Hepatocyte (in vitro differentiated cells): ENCODE measurements at regions not wholly inside any gene's neighbourhood (a gene's known extent, or its start where the extent isn't known, plus 50 kb on each side); places are given as distances from the start of the nearest gene placed in this dataset.
"Not testable (repeated sequence)": the region's sequence is repeated elsewhere in the genome, so short reads cannot be mapped to it uniquely, and the experiment has no call there.

Source experiments
- DNase-seq: peaks from one replicate; pipeline ENCODE4 v3.0.0-alpha.2; 2016; ENCODE audit warnings: low spot score
- H2AFZ ChIP-seq: fragments of 200-600 bp; sonication (generic); 2 replicates; pipeline ENCODE4 v1.6.0; 2016; ENCODE audit warnings: antibody characterized with exemption, mild to moderate bottlenecking
- H3K27ac ChIP-seq: fragments of 200-600 bp; sonication (generic); 2 replicates; pipeline ENCODE4 v1.5.1; 2016; ENCODE audit warnings: mild to moderate bottlenecking
- H3K27me3 ChIP-seq: fragments of 200-600 bp; sonication (generic); 2 replicates; pipeline ENCODE4 v1.6.1; 2016
- H3K36me3 ChIP-seq: fragments of 200-600 bp; sonication (generic); replicated peaks from 2 replicates; pipeline ENCODE4 v1.5.1; 2016; ENCODE audit warnings: low read depth; ENCODE audit not compliant: insufficient read depth
- H3K4me1 ChIP-seq: fragments of 200-600 bp; sonication (generic); 2 replicates; pipeline ENCODE4 v1.5.1; 2016; ENCODE audit warnings: mild to moderate bottlenecking, moderate library complexity; ENCODE audit not compliant: insufficient read depth
- H3K4me2 ChIP-seq: fragments of 200-600 bp; sonication (generic); 2 replicates; pipeline ENCODE4 v1.6.0; 2016
- H3K4me3 ChIP-seq: fragments of 200-600 bp; sonication (generic); 2 replicates; pipeline ENCODE4 v1.5.1; 2016; ENCODE audit warnings: mild to moderate bottlenecking
- H3K79me2 ChIP-seq: fragments of 200-600 bp; sonication (generic); 2 replicates; pipeline ENCODE4 v1.6.0; 2017; ENCODE audit warnings: mild to moderate bottlenecking
- H3K9me2 ChIP-seq: fragments of 200-600 bp; sonication (generic); replicated peaks from 2 replicates; pipeline ENCODE4 v1.6.0; 2017; ENCODE audit warnings: mild to moderate bottlenecking; ENCODE audit not compliant: insufficient read depth
- H3K9me3 ChIP-seq: fragments of 200-600 bp; sonication (generic); 2 replicates; pipeline ENCODE4 v1.5.1; 2016; ENCODE audit warnings: low read depth, mild to moderate bottlenecking
- H4K20me1 ChIP-seq: fragments of 200-600 bp; sonication (generic); 2 replicates; pipeline ENCODE4 v1.6.0; 2016; ENCODE audit warnings: mild to moderate bottlenecking; ENCODE audit not compliant: insufficient read depth, poor library complexity, severe bottlenecking
- CTCF ChIP-seq: fragments of 200-600 bp; sonication (generic); IDR thresholded peaks from 2 replicates; pipeline ENCODE4 v1.5.1; 2016; ENCODE audit warnings: antibody characterized with exemption, mild to moderate bottlenecking; ENCODE audit not compliant: poor library complexity
- EZH2 ChIP-seq: fragments of 200-600 bp; sonication (generic); IDR thresholded peaks from 2 replicates; pipeline ENCODE4 v1.6.1; 2016; ENCODE audit warnings: antibody characterized with exemption, mild to moderate bottlenecking, borderline replicate concordance
- EZH2phosphoT487 ChIP-seq: fragments of 200-600 bp; sonication (generic); IDR thresholded peaks from one replicate; pipeline ENCODE4 v1.6.1; 2018; ENCODE audit warnings: antibody characterized with exemption, mild to moderate bottlenecking, low read depth, moderate library complexity; ENCODE audit not compliant: unreplicated experiment, severe bottlenecking
- WGBS: methylation state at CpG from one replicate; pipeline ENCODE4 v1.1.6; 2016; ENCODE audit warnings: low lambda C conversion rate; ENCODE audit errors: missing lambda C conversion rate; 5-methylcytosine and 5-hydroxymethylcytosine counted together

DNA sequence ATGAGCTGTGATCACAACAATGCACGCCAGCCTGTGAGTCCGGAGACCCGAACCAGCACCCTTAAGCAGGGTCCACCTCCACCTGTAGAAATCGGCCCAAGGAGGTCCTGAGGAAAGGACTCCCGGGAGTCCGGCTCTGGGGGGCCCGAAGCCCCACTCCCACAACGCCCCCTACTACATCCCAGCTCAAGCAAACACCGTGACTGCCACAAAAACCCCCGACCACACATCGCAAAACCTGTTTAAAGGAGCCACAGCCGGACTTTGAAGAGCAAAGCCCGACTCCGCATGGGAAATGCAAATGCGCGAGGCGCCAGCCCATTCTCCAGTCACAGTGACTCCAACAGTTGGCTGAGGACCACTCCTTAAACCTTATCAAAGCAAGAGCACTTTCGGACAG, 682.4 kb downstream of the KCNJ18 start:
- Histone ChIP-seq H3K27ac (no peak overlapping the region), H3K9me3 (no peaks in the 10 kb centered on the region), H3K27me3 (no peaks in the 10 kb centered on the region), H3K9me2 (no peaks in the 10 kb centered on the region), H2AFZ (no peak overlapping the region), H3K4me1 (no peaks in the 10 kb centered on the region), H3K4me2 (no peak overlapping the region), H3K4me3 (no peak overlapping the region), H3K36me3 (no peaks in the 10 kb centered on the region), H3K79me2 (no peaks in the 10 kb centered on the region), H4K20me1 (no peaks in the 10 kb centered on the region)
- 83% methylated on average over 18 of the region's 18 CpGs for WGBS
- TF ChIP-seq CTCF (no peak), EZH2phosphoT487 (no peak), EZH2 (no peak)
- no peak for DNase-seq

DNA sequence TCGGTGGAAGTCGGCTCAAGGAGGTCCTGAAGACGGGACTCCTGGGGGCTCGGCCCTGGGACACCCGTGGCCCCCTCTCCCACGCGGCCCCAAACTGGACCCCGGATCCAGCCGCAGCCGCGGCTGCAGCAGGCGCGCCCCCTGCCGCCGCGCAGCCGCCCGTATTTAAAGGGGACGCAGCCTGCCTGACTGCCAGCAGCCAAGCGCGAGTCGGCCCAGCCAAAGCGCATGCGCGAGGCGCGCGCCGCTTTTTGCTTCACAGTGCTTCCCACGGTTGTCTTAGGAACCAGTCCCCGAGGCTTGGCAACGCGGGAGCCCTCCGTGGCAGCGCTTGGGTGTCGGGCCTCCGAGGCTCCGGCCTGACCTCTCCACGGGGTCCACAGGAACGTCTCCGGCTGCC, 684.4 kb downstream of the KCNJ18 start:
- not testable (repeated sequence) for H3K4me1 ChIP-seq, DNase-seq, H3K27ac ChIP-seq, H3K4me2 ChIP-seq, H3K9me2 ChIP-seq, H4K20me1 ChIP-seq, H3K27me3 ChIP-seq, H3K4me3 ChIP-seq, H3K79me2 ChIP-seq, H3K9me3 ChIP-seq, H2AFZ ChIP-seq, H3K36me3 ChIP-seq
- 96% methylated on average over 26 of the region's 41 CpGs for WGBS

DNA sequence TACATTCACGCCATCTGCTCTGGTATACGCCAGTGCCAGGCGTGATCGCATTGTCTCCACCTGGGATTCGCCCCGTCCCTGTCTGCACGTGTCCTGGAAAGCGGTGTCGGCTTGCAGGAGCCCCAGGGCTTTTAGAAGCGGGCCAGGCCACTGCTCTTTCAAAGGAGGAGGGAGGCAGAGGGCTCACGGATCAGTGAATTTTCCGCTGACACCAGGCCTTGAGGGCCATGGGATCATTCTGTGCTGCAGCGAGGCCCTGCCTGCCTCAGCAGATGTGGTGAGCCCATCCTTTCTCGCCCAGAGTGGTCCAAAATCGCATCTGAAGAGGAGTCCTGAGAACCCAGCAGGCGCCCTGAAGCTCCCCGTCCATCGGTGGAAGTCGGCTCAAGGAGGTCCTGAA, 686.4 kb downstream of the KCNJ18 start:
- H3K27ac ChIP-seq, H3K9me3 ChIP-seq, DNase-seq, H3K79me2 ChIP-seq, H3K27me3 ChIP-seq, H3K4me3 ChIP-seq, H3K9me2 ChIP-seq, H3K4me2 ChIP-seq, H3K4me1 ChIP-seq, H4K20me1 ChIP-seq, H3K36me3 ChIP-seq, H2AFZ ChIP-seq: not testable (repeated sequence)
- WGBS, result 71% methylated on average over 10 of the region's 19 CpGs

DNA sequence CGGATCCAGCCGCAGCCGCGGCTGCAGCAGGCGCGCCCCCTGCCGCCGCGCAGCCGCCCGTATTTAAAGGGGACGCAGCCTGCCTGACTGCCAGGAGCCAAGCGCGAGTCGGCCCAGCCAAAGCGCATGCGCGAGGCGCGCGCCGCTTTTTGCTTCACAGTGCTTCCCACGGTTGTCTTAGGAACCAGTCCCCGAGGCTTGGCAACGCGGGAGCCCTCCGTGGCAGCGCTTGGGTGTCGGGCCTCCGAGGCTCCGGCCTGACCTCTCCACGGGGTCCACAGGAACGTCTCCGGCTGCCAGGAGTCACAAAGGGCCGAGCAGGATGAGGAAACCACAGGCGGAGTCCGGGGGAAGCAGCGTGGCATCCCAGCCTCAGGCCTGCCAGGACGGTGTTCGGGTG, 689.3 kb downstream of the KCNJ18 start:
- not testable (repeated sequence) for H3K79me2 ChIP-seq, H3K36me3 ChIP-seq, H3K4me1 ChIP-seq, H3K9me2 ChIP-seq, H4K20me1 ChIP-seq, H3K27me3 ChIP-seq, H3K27ac ChIP-seq, DNase-seq, H3K9me3 ChIP-seq, H3K4me2 ChIP-seq, H3K4me3 ChIP-seq, H2AFZ ChIP-seq
- WGBS, result no CpG with 5 or more reads among the region's 40 CpGs

DNA sequence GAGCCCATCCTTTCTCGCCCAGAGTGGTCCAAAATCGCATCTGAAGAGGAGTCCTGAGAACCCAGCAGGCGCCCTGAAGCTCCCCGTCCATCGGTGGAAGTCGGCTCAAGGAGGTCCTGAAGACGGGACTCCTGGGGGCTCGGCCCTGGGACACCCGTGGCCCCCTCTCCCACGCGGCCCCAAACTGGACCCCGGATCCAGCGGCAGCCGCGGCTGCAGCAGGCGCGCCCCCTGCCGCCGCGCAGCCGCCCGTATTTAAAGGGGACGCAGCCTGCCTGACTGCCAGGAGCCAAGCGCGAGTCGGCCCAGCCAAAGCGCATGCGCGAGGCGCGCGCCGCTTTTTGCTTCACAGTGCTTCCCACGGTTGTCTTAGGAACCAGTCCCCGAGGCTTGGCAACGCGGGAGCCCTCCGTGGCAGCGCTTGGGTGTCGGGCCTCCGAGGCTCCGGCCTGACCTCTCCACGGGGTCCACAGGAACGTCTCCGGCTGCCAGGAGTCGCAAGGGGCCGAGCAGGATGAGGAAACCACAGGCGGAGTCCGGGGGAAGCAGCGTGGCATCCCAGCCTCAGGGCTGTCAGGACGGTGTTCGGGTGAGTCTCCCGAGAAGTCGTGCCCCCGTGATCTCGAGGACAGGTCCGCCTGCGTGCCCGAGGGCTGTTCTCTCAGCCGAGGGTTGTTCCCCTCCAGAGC, 691.6 kb downstream of the KCNJ18 start:
- not testable (repeated sequence) for H3K4me2 ChIP-seq, H3K36me3 ChIP-seq, H3K79me2 ChIP-seq, H4K20me1 ChIP-seq, H2AFZ ChIP-seq, H3K9me3 ChIP-seq, H3K9me2 ChIP-seq, DNase-seq, H3K4me3 ChIP-seq, H3K27me3 ChIP-seq, H3K27ac ChIP-seq, H3K4me1 ChIP-seq
- 73% methylated on average over 3 of the region's 60 CpGs for WGBS

DNA sequence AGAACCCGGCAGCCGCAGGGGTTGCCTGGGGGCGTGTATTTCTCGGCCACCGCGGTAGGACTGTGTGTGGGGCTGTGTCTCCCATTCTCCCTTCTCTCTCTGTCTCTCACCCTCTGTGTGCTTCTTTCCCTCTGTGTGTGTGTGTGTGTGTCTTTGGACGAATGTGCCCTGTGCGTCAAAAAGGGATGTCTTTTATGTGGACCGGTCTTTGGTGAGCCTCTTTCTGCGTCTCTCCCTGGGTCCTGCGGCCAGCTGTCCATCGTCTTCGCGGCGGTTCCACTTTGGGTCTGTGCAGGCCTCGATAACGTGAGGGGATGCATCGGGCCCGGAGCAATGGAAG, 692.1 kb downstream of the KCNJ18 start:
- WGBS, result no CpG with 5 or more reads among the region's 19 CpGs

GRCh38 chr17:22398446-22398845, 706.1 kb downstream of the KCNJ18 start:
- WGBS, result 85% methylated on average over 13 of the region's 19 CpGs
- H3K4me3 ChIP-seq, H3K4me1 ChIP-seq, H3K79me2 ChIP-seq, H3K9me2 ChIP-seq, H3K27ac ChIP-seq, H3K4me2 ChIP-seq, H3K9me3 ChIP-seq, H4K20me1 ChIP-seq, H3K27me3 ChIP-seq, H3K36me3 ChIP-seq, H2AFZ ChIP-seq, DNase-seq: not testable (repeated sequence)

More for the DNA sequence above, 692.1 kb downstream of the KCNJ18 start:
- H3K79me2 ChIP-seq, H3K4me3 ChIP-seq, H3K27me3 ChIP-seq, H3K9me2 ChIP-seq, H3K9me3 ChIP-seq, H3K4me1 ChIP-seq, H3K27ac ChIP-seq, H2AFZ ChIP-seq, H3K36me3 ChIP-seq, DNase-seq, H3K4me2 ChIP-seq, H4K20me1 ChIP-seq: not testable (repeated sequence)

DNA sequence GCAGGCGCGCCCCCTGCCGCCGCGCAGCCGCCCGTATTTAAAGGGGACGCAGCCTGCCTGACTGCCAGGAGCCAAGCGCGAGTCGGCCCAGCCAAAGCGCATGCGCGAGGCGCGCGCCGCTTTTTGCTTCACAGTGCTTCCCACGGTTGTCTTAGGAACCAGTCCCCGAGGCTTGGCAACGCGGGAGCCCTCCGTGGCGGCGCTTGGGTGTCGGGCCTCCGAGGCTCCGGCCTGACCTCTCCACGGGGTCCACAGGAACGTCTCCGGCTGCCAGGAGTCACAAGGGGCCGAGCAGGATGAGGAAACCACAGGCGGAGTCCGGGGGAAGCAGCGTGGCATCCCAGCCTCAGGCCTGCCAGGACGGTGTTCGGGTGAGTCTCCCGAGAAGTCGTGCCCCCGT, 706.7 kb downstream of the KCNJ18 start:
- not testable (repeated sequence) for H3K4me3 ChIP-seq, H4K20me1 ChIP-seq, H3K4me2 ChIP-seq, H3K9me2 ChIP-seq, H3K36me3 ChIP-seq, H3K4me1 ChIP-seq, H2AFZ ChIP-seq, H3K27ac ChIP-seq, H3K27me3 ChIP-seq, DNase-seq, H3K79me2 ChIP-seq, H3K9me3 ChIP-seq
- no CpG with 5 or more reads among the region's 40 CpGs for WGBS
